Right lobe of liver (tissue), 6 donors: ENCODE measurements at regions not wholly inside any gene's neighbourhood (a gene's known extent, or its start where the extent isn't known, plus 50 kb on each side); places are given as distances from the start of the nearest gene placed in this dataset.

Experiments
- ATAC-seq, 4 donors: fragments of 200-7000 bp; cut with Tn5 transposase; one replicate each; pipeline ENCODE4 v1.9.1; 2020; ENCODE audit warnings: mild to moderate bottlenecking in 4 of 4, moderate library complexity in 4 of 4
- DNase-seq, 3 donors: peaks; one replicate each; pipeline ENCODE4 v3.0.0-alpha.2; 2020
- H3K27ac ChIP-seq, 3 donors: fragments of 200-600 bp; one replicate each; pipeline ENCODE4 v1.8.0; 2022
- H3K27me3 ChIP-seq, 2 donors: fragments of 200-600 bp; one replicate each; pipeline ENCODE4 v1.8.0; 2022
- H3K36me3 ChIP-seq, 4 donors: fragments of 200-600 bp; sonication (generic) in 1 of 4; one replicate each; pipeline versions ENCODE4 v1.5.1 to v1.8.0; 2017 to 2022; ENCODE audit warnings: control low read depth in 1 of 4
- H3K4me1 ChIP-seq, 4 donors: fragments of 200-600 bp; sonication (generic) in 1 of 4; one replicate each; pipeline versions ENCODE4 v1.5.1 to v1.8.0; 2017 to 2022; ENCODE audit warnings: control low read depth in 1 of 4
- H3K4me3 ChIP-seq, 3 donors: fragments of 200-600 bp; one replicate each; pipeline ENCODE4 v1.8.0; 2022
- H3K9me3 ChIP-seq, 4 donors: fragments of 200-600 bp; sonication (generic) in 1 of 4; one replicate each; pipeline versions ENCODE4 v1.5.1 to v1.8.0; 2017 to 2022; ENCODE audit warnings: control low read depth in 1 of 4
- CTCF ChIP-seq, 4 donors: fragments of 200-600 bp in 3 of 4; fragments of 450-650 bp in 1 of 4; IDR thresholded peaks; one replicate each; pipeline versions ENCODE4 v1.5.1 to v1.8.0; 2016 to 2022; ENCODE audit warnings: antibody characterized with exemption in 4 of 4, mild to moderate bottlenecking in 2 of 4
- POLR2A ChIP-seq: fragments of 450-650 bp; IDR thresholded peaks from one replicate; pipeline ENCODE4 v1.6.1; 2017; ENCODE audit warnings: antibody characterized with exemption, mild to moderate bottlenecking
- WGBS: methylation state at CpG from one replicate; pipeline ENCODE4 v1.1.6; 2018; ENCODE audit warnings: low coverage, low lambda C conversion rate; ENCODE audit not compliant: insufficient coverage; ENCODE audit errors: missing lambda C conversion rate; 5-methylcytosine and 5-hydroxymethylcytosine counted together
- intact Hi-C, 2 donors: fragments of 100-400 bp; cut with DNase I; formaldehyde crosslinking; loops; one replicate each; pipeline versions ENCODE4 v1.11.2 to v1.14.1; 2022
- donor health status: DM: no; HTN: yes; CAD: no.
- donor health status: DM: no; HTN: no; CAD: no.
- donor health status: DM: no; HTN: no; CAD: no.
- donor health status: DM: no; HTN: yes; CAD: no.
- donor health status: DM: no; HTN: yes; CAD: no.

DNA sequence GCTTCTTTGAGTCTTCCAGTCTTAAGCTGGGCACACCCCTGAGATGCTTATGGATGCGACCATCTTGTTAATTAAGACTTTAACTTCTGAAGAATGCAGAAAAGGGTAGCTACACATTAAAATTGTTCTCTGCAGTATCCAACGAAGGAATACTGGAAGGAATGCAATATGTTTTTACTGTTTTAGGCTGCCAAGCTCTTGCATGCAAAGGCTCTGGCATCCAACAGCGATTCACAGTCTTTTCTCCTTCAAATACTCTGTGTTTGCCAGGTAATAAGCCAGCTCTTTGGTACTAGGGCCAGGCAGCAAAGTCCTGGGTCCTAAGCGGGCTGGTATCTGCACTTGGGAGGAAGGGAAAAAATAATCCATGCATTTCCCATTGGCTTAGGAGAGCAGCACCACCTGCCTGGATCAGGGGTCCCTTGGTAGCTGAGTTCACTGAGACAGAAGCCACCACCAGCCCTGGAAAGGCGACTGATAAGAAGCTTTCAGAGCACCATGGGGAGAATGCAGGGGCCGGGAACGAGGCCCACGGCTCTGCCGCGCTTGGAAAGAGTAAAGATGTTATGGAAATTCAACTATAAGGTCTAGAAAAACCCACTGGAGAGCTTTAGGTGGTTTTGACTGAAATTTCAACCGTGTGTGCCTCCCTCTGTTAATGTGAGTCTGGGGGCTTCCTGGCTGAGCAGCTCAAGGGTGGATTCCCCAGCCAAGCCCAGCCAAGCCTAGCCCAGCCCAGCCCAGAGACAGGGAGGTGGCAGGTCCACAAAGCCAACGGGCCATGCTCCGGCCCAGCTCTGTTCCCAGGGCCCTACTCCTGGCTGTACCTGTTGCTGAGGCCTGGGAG, 67.0 kb upstream of the CCND1 start:
- TF ChIP-seq CTCF (IDR thresholded peaks at IDR 0.05): no peak
- no peak for TF ChIP-seq POLR2A
- ATAC-seq: no peak
- 81% methylated on average over 11 of the region's 13 CpGs for WGBS
- Histone ChIP-seq H3K27me3 (no peaks in the 10 kb centered on the region), H3K4me1 (no peaks in the 10 kb centered on the region), H3K4me3 (no peak overlapping the region), H3K9me3 (no peaks in the 10 kb centered on the region), H3K27ac (no peak overlapping the region), H3K36me3 (no peaks in the 10 kb centered on the region)
- peak in 1 of 3 donors; percentile 16 for DNase-seq
- intact Hi-C loops: no loop called here

GRCh38 chr11:69574608-69575255, 66.2 kb upstream of the CCND1 start:
- 97% methylated on average over 6 of the region's 16 CpGs for WGBS
- Histone ChIP-seq H3K4me1 (no peaks in the 10 kb centered on the region), H3K4me3 (no peak overlapping the region), H3K9me3 (no peaks in the 10 kb centered on the region), H3K36me3 (no peaks in the 10 kb centered on the region), H3K27me3 (no peaks in the 10 kb centered on the region), H3K27ac (no peak overlapping the region)
- DNase-seq (peak in 1 of 3 donors; percentile 24), ATAC-seq (no peak)
- TF ChIP-seq CTCF (IDR thresholded peaks at IDR 0.05): no peak
- TF ChIP-seq POLR2A: no peak
- intact Hi-C loops: no loop called here

DNA sequence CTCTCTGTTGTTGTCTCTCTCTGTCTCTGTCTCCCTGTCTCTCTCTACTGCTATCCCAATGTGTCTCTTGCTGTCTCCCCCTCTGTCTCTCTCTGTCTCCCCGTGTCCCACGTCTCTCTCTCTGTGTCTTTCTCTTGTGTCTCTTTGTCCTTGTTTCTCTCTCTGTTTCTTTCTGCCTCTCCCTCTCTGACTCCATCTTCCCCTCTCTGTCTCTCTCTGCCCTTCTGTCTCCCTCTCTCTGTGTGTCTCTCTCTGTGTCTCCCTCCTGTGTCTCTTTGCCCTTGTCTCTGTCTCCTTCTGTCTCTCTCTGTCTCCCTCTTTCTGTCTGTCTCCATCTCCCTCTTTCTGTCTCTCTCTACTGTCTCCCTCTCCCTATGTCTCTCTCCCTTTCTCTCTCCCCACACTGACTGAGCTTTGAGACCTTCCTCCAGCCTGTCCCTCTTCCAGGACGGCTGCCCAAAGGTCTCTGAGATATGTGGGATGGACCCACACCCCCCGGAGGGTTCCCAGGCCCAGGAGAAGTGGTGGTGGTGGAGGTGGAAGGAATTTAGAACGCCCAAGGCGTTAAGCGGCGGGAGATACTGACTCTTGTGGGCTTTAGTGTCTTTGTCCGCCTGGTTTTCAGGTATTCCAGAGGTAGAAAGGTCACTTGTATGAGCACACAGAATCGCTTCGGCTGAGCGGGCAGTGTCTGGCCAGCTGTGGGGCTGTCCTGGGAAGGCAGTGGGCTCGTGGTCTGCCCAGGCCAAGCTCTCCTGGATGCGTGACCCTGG, 65.5 kb upstream of the CCND1 start:
- WGBS: 51% methylated on average over 8 of the region's 14 CpGs
- no peak overlapping the region for H3K27ac ChIP-seq
- H3K9me3 ChIP-seq: no peaks in the 10 kb centered on the region
- TF ChIP-seq POLR2A (no peak), CTCF (IDR thresholded peaks at IDR 0.05) (no peak)
- H3K27me3 ChIP-seq: no peaks in the 10 kb centered on the region
- no peak overlapping the region for H3K4me3 ChIP-seq
- intact Hi-C loops: no loop called here
- DNase-seq: no peak
- no peaks in the 10 kb centered on the region for H3K36me3 ChIP-seq
- H3K4me1 ChIP-seq: no peaks in the 10 kb centered on the region
- ATAC-seq: no peak

GRCh38 chr11:69576069-69576782, 64.7 kb upstream of the CCND1 start:
- TF ChIP-seq POLR2A (no peak), CTCF (IDR thresholded peaks at IDR 0.05) (no peak)
- peak; percentile 19 to 47 (median 38) for ATAC-seq
- 47% methylated on average over 3 of the region's 10 CpGs for WGBS
- Histone ChIP-seq H3K4me1 (no peaks in the 10 kb centered on the region), H3K36me3 (no peaks in the 10 kb centered on the region), H3K27ac (no peak overlapping the region), H3K9me3 (no peaks in the 10 kb centered on the region), H3K27me3 (no peaks in the 10 kb centered on the region), H3K4me3 (no peak overlapping the region)
- DNase-seq: peak in 2 of 3 donors; percentile 44 to 45
- intact Hi-C loops: no loop called here
